ENCODE measurements at regions not wholly inside any gene's neighbourhood (a gene's known extent, or its start where the extent isn't known, plus 50 kb on each side); places are given as distances from the start of the nearest gene placed in this dataset.
"Not testable (repeated sequence)": the region's sequence is repeated elsewhere in the genome, so short reads cannot be mapped to it uniquely, and the experiment has no call there.

GRCh38 chr2:31736695-31737454 lies 156.1 kb upstream of the SRD5A2 start:
- no peak for DNase-seq (ENCODE audit: low spot score)

- no peak for DNase-seq (ENCODE audit: low spot score)
These were observed 155.0 kb upstream of the SRD5A2 start for GRCh38 chr2:31735716-31736115.

- peak; percentile 46 for DNase-seq (ENCODE audit: low spot score)
These were observed 148.8 kb upstream of the SRD5A2 start for GRCh38 chr2:31729442-31730092.

- DNase-seq (ENCODE audit: low spot score) = no peak
These were observed 148.3 kb upstream of the SRD5A2 start for GRCh38 chr2:31729065-31729439.

- no peak for DNase-seq (ENCODE audit: low spot score)
These were observed 147.8 kb upstream of the SRD5A2 start for GRCh38 chr2:31728406-31729064.

GRCh38 chr2:31726457-31726856 lies 145.7 kb upstream of the SRD5A2 start:
- DNase-seq (ENCODE audit: low spot score) = no peak

- no peak for DNase-seq (ENCODE audit: low spot score)
These were observed 144.7 kb upstream of the SRD5A2 start for GRCh38 chr2:31725444-31725843.

GRCh38 chr2:31711737-31712136 lies 131.0 kb upstream of the SRD5A2 start:
- no peak for DNase-seq (ENCODE audit: low spot score)

GRCh38 chr2:31710121-31710520 lies 129.4 kb upstream of the SRD5A2 start:
- DNase-seq (ENCODE audit: low spot score) = no peak

GRCh38 chr2:31707992-31708391 lies 127.3 kb upstream of the SRD5A2 start:
- DNase-seq (ENCODE audit: low spot score) = no peak

GRCh38 chr2:31704561-31705212 lies 123.9 kb upstream of the SRD5A2 start:
- DNase-seq (ENCODE audit: low spot score) = no peak

GRCh38 chr2:31703253-31703652 lies 122.5 kb upstream of the SRD5A2 start:
- DNase-seq (ENCODE audit: low spot score) = no peak

GRCh38 chr2:31698722-31699121 lies 118.0 kb upstream of the SRD5A2 start:
- DNase-seq (ENCODE audit: low spot score) = no peak

GRCh38 chr2:31696068-31696467 lies 115.3 kb upstream of the SRD5A2 start:
- DNase-seq (ENCODE audit: low spot score) = no peak

GRCh38 chr2:31694444-31694843 lies 113.7 kb upstream of the SRD5A2 start:
- no peak for DNase-seq (ENCODE audit: low spot score)

- DNase-seq (ENCODE audit: low spot score) = no peak
These were observed 113.1 kb upstream of the SRD5A2 start for GRCh38 chr2:31693882-31694281.

- no peak for DNase-seq (ENCODE audit: low spot score)
These were observed 107.5 kb upstream of the SRD5A2 start for GRCh38 chr2:31688282-31688681.

- DNase-seq (ENCODE audit: low spot score) = not testable (repeated sequence)
These were observed 102.8 kb upstream of the SRD5A2 start for GRCh38 chr2:31683506-31683905.

- DNase-seq (ENCODE audit: low spot score) = no peak
These were observed 94.8 kb upstream of the SRD5A2 start for GRCh38 chr2:31675485-31675901.

GRCh38 chr2:31674446-31674845 lies 93.7 kb upstream of the SRD5A2 start:
- DNase-seq (ENCODE audit: low spot score) = no peak

GRCh38 chr2:31666878-31667277 lies 86.1 kb upstream of the SRD5A2 start:
- DNase-seq (ENCODE audit: low spot score) = no peak

- no peak for DNase-seq (ENCODE audit: low spot score)
These were observed 84.4 kb upstream of the SRD5A2 start for GRCh38 chr2:31664949-31665724.
